Heart left ventricle (tissue), 16 donors: ENCODE measurements at regions not wholly inside any gene's neighbourhood (a gene's known extent, or its start where the extent isn't known, plus 50 kb on each side); places are given as distances from the start of the nearest gene placed in this dataset.

Experiments
- ATAC-seq, 4 donors: fragments of 200-7000 bp; cut with Tn5 transposase; one replicate each; pipeline ENCODE4 v1.9.1; 2020 to 2022; ENCODE audit warnings: moderate library complexity in 4 of 4, mild to moderate bottlenecking in 3 of 4, moderate number of reproducible peaks in 1 of 4
- DNase-seq, 5 donors: peaks; one replicate each; pipeline ENCODE4 v3.0.0-alpha.2; 2020
- H3K27ac ChIP-seq, 12 donors: fragments of 200-600 bp; sonication (generic) in 4 of 12; one replicate each; pipeline versions ENCODE4 v1.5.0 to v1.8.0; 2016 to 2022; ENCODE audit warnings: mild to moderate bottlenecking in 2 of 12
- H3K27me3 ChIP-seq, 9 donors: fragments of 200-600 bp; sonication (generic) in 2 of 9; one replicate each; pipeline versions ENCODE4 v1.5.1 to v1.8.0; 2016 to 2022; ENCODE audit warnings: mild to moderate bottlenecking in 3 of 9
- H3K36me3 ChIP-seq, 9 donors: fragments of 200-600 bp; sonication (generic) in 2 of 9; one replicate each; pipeline versions ENCODE4 v1.5.0 to v1.8.0; 2018 to 2022; ENCODE audit warnings: mild to moderate bottlenecking in 2 of 9
- H3K4me1 ChIP-seq, 12 donors: fragments of 200-600 bp; sonication (generic) in 4 of 12; one replicate each; pipeline versions ENCODE4 v1.5.0 to v1.8.0; 2016 to 2022; ENCODE audit warnings: mild to moderate bottlenecking in 3 of 12
- H3K4me3 ChIP-seq, 12 donors: fragments of 200-600 bp; sonication (generic) in 4 of 12; one replicate each; pipeline versions ENCODE4 v1.5.0 to v1.8.0; 2017 to 2022; ENCODE audit warnings: mild to moderate bottlenecking in 9 of 12, moderate library complexity in 4 of 12
- H3K9me3 ChIP-seq, 12 donors: fragments of 200-600 bp; sonication (generic) in 4 of 12; one replicate each; pipeline versions ENCODE4 v1.5.0 to v1.8.0; 2016 to 2022; ENCODE audit warnings: mild to moderate bottlenecking in 1 of 12
- POLR2A ChIP-seq, 2 donors: fragments of 450-650 bp; IDR thresholded peaks; one replicate each; pipeline ENCODE4 v1.6.1; 2017; ENCODE audit warnings: antibody characterized with exemption in 2 of 2, mild to moderate bottlenecking in 2 of 2, moderate library complexity in 2 of 2
- WGBS, 4 donors: extraction: QIAGEN DNeasy Blood & Tissue Kit in 2 of 4; methylation state at CpG; one replicate each; pipeline versions ENCODE4 v1.1.5 to v1.1.7; 2013 to 2018; 5-methylcytosine and 5-hydroxymethylcytosine counted together
- intact Hi-C, 10 donors: fragments of 100-400 bp; cut with DNase I; formaldehyde crosslinking; loops; one replicate each; pipeline versions ENCODE4 v1.11.1 to v1.14.2; 2022
- TF ChIP-seq, protein P1 (sequence below), 12 donors: fragments of 200-600 bp; sonication (generic) in 4 of 12; IDR thresholded peaks; one replicate each; pipeline versions ENCODE4 v1.5.0 to v1.8.0; 2018 to 2022; ENCODE audit warnings: antibody characterized with exemption in 12 of 12, mild to moderate bottlenecking in 5 of 12
- donor health status: ischemic (EF 13 %, LVEDD 7.1; RV severe dilation, severe dysfunction).
- donor health status: healthy with polysubstance abuse.
- donor health status: DM: no; HTN: yes; CAD: no.
- donor health status: DM: no; HTN: no; CAD: no.
- donor health status: ischemic (EF 25% LVEDD 6.9; RV normal size, moderate dysfunction).
- donor health status: ischemic (EF 25% LVEDD 5.7; RV mildly dilated, moderate dysfunction).
- donor health status: healthy.
- donor health status: DM: yes; HTN: yes; CAD: no.
- donor health status: ischemic (EF 35%, LVEDD 5.7; RV mildly dilated, moderate dysfunction).
- donor health status: nonischemic (EF 11% LVEDD 7.7; RV severe dilation, severe dysfunction).
- donor health status: DM: yes; HTN: yes; CAD: no.
- donor health status: PGD.
- donor health status: ischemic (EF 29% LVEDD 5.4; RV normal size, mild dysfunction).
- donor health status: nonischemic (EF 23%, LVEDD 6.1; RV moderate dilation, normal function).

DNA sequence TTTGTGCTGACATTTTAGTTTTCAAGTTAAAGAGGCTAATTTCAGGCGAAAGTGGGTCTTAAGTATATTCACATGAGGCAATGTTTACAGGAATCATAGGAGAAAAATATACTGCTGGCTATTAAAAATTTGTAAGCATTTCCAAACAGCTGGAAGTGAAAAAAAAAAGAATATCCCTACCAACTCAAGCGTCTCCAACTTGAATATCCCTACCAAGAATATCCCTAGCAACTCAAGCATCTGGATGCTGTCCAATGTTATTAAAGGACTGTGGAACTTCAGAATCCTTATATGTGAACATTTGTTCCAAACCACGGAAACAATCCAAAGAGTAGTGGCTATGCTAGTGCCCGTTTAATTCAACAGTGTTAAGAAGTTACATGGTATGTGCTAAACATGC lies 1303.0 kb downstream of the GATA3 start:
- ATAC-seq (no peak), DNase-seq (no peak)
- intact Hi-C loops, result no loop called here
- Histone ChIP-seq H3K4me1 (no peaks in the 10 kb centered on the region), H3K36me3 (no peaks in the 10 kb centered on the region), H3K4me3 (no peak overlapping the region), H3K9me3 (no peaks in the 10 kb centered on the region), H3K27me3 (no peaks in the 10 kb centered on the region), H3K27ac (no peak overlapping the region)
- 57 to 64% (median 60%) methylated on average over 4 of the region's 4 CpGs for WGBS, 4 donors
- TF ChIP-seq, protein P1, sequence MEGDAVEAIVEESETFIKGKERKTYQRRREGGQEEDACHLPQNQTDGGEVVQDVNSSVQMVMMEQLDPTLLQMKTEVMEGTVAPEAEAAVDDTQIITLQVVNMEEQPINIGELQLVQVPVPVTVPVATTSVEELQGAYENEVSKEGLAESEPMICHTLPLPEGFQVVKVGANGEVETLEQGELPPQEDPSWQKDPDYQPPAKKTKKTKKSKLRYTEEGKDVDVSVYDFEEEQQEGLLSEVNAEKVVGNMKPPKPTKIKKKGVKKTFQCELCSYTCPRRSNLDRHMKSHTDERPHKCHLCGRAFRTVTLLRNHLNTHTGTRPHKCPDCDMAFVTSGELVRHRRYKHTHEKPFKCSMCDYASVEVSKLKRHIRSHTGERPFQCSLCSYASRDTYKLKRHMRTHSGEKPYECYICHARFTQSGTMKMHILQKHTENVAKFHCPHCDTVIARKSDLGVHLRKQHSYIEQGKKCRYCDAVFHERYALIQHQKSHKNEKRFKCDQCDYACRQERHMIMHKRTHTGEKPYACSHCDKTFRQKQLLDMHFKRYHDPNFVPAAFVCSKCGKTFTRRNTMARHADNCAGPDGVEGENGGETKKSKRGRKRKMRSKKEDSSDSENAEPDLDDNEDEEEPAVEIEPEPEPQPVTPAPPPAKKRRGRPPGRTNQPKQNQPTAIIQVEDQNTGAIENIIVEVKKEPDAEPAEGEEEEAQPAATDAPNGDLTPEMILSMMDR (IDR thresholded peaks at IDR 0.05), result no peak
- no peak for TF ChIP-seq POLR2A (IDR thresholded peaks at IDR 0.05)

DNA sequence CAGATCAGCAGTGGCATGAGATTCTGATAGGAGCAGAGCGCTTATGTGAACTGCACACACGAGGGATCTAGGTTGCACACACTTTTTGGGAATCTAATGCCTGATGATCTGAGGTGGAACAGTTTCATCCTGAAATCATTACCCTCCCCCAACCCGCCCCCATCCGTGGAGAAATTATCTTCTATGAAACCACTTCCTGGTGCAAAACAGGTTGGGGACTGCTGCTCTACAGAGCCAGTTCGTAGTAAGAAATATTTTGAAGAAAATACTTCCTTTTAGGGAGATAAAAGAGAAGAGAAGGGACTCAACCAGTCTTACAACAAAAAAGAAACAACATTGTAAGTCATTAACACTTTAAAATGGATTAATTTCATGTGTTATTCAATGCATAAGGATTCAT lies 1308.2 kb downstream of the GATA3 start:
- intact Hi-C loops, result loop anchor here in 1 of 10 donors (10.0 kb wide), 1 partner anchor 82 kb away; no protein-coding TSS in a partner anchor
- no peak overlapping the region for H3K27ac ChIP-seq
- TF ChIP-seq, protein P1 (IDR thresholded peaks at IDR 0.05), result no peak
- TF ChIP-seq POLR2A (IDR thresholded peaks at IDR 0.05), result no peak
- DNase-seq, result no peak
- 54 to 69% (median 61%) methylated on average over 5 of the region's 5 CpGs for WGBS, 4 donors
- H3K4me1 ChIP-seq, result no peaks in the 10 kb centered on the region
- no peak overlapping the region for H3K4me3 ChIP-seq
- no peaks in the 10 kb centered on the region for H3K27me3 ChIP-seq
- H3K9me3 ChIP-seq, result no peaks in the 10 kb centered on the region
- no peak for ATAC-seq
- no peaks in the 10 kb centered on the region for H3K36me3 ChIP-seq

DNA sequence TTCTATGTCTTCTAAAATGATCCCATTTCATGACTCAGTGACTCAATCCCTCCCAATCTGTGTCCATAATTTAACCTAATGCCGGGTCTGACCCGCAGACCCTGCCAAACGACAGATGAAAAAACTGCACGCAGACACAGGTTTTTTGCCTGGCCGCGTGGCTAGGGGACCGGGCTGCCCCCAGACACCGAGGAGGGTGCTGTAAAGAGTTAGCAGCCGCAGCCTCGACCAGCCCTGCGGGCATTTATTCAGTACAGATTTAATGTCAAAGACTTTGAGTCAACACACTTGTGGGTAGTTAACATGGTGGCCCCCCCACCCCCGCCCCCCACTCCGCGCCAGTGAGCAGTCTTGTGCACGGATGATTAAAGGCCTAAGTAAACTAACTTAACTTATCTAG lies 1324.7 kb downstream of the GATA3 start:
- intact Hi-C loops, result no loop called here
- TF ChIP-seq POLR2A (IDR thresholded peaks at IDR 0.05), result no peak
- 93% methylated on average over 15 of the region's 15 CpGs for WGBS, 4 donors
- Histone ChIP-seq H3K27ac (no peak overlapping the region), H3K4me3 (no peak overlapping the region), H3K9me3 (no peaks in the 10 kb centered on the region), H3K36me3 (no peaks in the 10 kb centered on the region), H3K4me1 (no peaks in the 10 kb centered on the region), H3K27me3 (peaks cover 0 to 5% (median 0%) of the 10 kb centered on the region in 9 donors)
- ATAC-seq (no peak), DNase-seq (no peak)

DNA sequence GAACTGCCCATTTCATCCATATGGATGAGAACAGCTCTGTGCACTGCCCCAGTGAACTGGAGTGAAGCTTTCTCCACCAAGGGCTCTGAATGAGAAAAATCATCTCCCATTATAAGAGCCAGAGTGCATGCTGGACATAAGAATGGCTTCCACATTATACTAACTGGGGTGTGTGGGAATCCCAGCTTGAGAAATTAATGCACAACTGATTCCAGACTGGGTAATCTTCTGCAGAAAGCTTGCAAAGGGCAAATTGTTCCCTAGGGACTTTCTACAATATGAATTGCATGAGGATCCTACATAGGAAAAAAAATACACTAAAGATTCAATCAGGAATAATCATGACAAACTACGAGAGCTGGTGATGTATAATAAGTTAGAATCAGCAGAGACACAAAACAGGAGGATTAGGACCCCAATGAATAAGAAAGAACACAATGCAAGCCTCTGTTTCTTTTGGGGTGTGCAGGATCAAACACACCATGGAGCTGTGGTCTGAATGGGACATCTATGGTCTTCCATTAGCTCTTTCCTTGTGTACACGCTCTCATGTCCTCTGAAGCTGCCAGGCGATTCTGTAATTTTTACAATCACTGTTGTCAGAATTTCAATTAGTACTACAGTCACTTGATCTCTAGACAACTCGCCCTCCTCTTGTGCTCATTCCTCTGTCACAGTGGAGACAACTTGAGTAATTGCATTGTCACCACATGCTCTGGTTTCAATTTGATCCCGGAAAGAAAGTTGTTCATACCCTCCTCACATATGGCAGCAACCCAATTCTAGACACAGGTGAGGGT lies 1327.4 kb downstream of the GATA3 start:
- intact Hi-C loops, result no loop called here
- WGBS, 4 donors, result 43 to 54% (median 51%) methylated on average over 5 of the region's 5 CpGs
- Histone ChIP-seq H3K27ac (no peak overlapping the region), H3K27me3 (peaks cover 0 to 5% (median 0%) of the 10 kb centered on the region in 9 donors), H3K4me3 (no peak overlapping the region), H3K36me3 (no peaks in the 10 kb centered on the region), H3K9me3 (no peaks in the 10 kb centered on the region), H3K4me1 (no peaks in the 10 kb centered on the region)
- TF ChIP-seq POLR2A (IDR thresholded peaks at IDR 0.05), result no peak
- TF ChIP-seq, protein P1 (IDR thresholded peaks at IDR 0.05), result no peak
- ATAC-seq (no peak), DNase-seq (no peak)

DNA sequence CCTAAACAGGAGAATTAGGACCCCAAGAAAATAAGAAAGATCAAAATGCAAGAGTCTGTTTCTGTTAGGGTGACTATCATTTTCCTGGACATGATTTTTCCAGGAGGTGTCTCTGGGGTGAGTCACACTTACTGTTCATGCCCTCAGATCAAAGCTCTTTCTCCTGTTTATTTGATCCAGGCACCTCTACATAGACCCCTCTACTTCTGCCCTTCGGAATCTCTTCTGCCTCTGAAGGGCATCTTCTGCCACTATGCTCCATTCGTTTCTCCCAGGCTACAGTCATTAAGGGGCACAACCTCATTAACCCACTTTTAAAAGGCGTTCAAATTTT lies 1328.0 kb downstream of the GATA3 start:
- Histone ChIP-seq H3K36me3 (no peaks in the 10 kb centered on the region), H3K27ac (no peak overlapping the region), H3K4me1 (no peaks in the 10 kb centered on the region), H3K9me3 (no peaks in the 10 kb centered on the region), H3K4me3 (no peak overlapping the region), H3K27me3 (peaks cover 0 to 5% (median 0%) of the 10 kb centered on the region in 9 donors)
- no peak for ATAC-seq
- intact Hi-C loops, result no loop called here
- TF ChIP-seq, protein P1 (IDR thresholded peaks at IDR 0.05), result no peak
- no peak for TF ChIP-seq POLR2A (IDR thresholded peaks at IDR 0.05)
- WGBS, 4 donors, result 69 to 76% (median 71%) methylated on average over 3 of the region's 3 CpGs
- DNase-seq, result no peak
